ENCODE measurements at regions not wholly inside any gene's neighbourhood (a gene's known extent, or its start where the extent isn't known, plus 50 kb on each side); places are given as distances from the start of the nearest gene placed in this dataset.

DNA sequence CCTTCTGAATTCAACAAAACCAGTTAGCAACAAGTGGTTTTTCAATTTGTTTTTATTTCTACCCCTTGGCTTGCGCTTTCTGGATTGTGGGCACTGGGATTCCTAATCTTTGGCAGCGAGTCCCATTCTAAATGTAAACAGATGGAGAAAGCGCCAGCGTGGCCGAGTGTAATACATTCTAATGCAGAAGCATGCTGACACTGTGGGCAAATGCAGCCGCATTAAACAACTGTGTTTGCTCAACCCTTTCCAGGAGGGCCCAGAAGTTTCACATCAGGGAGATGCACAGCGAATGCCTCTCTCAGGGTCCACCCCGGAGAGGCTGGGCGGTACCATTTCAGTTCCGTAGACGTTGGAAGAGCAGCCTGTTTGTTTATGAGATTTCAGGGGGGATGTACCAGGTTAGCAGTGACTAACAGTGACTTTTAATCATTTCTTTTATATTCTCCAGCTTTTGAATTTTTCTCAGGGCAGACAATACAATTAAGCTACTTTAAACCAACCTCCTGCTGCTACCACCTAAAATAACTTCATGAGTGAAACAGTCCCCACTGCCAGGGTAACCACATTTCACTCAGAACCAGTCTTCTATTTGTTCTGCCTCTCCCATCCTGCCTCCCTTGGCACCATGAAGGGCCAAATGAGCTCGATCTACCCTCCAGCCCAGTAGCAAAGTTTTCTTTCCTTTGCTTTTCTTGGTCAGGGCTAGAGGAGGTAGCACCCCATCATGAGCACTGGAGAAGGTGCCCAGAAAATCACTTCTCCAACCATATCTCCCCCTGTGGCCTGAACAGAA lies 164.2 kb upstream of the ITGB1 start:
- H3K27me3 ChIP-seq = no peaks in the 10 kb centered on the region
- H3K36me3 ChIP-seq (replicated peaks in 1 of 2) = no peaks in the 10 kb centered on the region
- no peak overlapping the region for H3K4me3 ChIP-seq
- H3K9me3 ChIP-seq (replicated peaks in 1 of 3) = no peaks in the 10 kb centered on the region
- no peak for TF ChIP-seq POLR2A (IDR thresholded peaks at IDR 0.05)
- TF ChIP-seq, protein P1, sequence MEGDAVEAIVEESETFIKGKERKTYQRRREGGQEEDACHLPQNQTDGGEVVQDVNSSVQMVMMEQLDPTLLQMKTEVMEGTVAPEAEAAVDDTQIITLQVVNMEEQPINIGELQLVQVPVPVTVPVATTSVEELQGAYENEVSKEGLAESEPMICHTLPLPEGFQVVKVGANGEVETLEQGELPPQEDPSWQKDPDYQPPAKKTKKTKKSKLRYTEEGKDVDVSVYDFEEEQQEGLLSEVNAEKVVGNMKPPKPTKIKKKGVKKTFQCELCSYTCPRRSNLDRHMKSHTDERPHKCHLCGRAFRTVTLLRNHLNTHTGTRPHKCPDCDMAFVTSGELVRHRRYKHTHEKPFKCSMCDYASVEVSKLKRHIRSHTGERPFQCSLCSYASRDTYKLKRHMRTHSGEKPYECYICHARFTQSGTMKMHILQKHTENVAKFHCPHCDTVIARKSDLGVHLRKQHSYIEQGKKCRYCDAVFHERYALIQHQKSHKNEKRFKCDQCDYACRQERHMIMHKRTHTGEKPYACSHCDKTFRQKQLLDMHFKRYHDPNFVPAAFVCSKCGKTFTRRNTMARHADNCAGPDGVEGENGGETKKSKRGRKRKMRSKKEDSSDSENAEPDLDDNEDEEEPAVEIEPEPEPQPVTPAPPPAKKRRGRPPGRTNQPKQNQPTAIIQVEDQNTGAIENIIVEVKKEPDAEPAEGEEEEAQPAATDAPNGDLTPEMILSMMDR (IDR thresholded peaks at IDR 0.05) = no peak
- no peak overlapping the region for H3K27ac ChIP-seq
- DNase-seq = no peak
- peaks cover 0 to 9% of the 10 kb centered on the region in 2 donors for H3K4me1 ChIP-seq (replicated peaks in 1 of 2)
- intact Hi-C loops (cut with DNase I) = no loop called here
- 75 to 85% (median 78%) methylated on average over 12 of the region's 12 CpGs for WGBS, 4 donors

DNA sequence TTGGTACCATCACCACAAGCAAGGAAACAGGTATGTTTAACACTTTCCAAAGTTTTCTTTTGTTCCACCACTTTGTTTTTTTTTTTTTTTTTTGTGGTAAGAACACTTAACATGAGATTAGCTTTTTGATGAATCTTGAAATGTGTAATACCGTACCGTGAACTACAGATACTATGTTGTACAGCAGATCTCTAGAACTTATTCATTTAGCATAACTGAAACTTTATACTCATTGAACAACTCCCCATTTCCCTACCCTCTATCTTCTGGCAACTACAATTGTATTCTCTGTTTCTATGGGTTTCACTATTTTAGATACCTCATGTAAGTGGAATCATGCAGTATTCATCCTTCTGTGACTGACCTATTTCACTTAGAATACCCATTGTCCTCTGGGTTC lies 162.7 kb upstream of the ITGB1 start:
- Histone ChIP-seq H3K36me3 (replicated peaks in 1 of 2) (no peaks in the 10 kb centered on the region), H3K4me3 (no peak overlapping the region), H3K9me3 (replicated peaks in 1 of 3) (no peaks in the 10 kb centered on the region), H3K4me1 (replicated peaks in 1 of 2) (peaks cover 0 to 3% of the 10 kb centered on the region in 2 donors), H3K27ac (no peak overlapping the region), H3K27me3 (no peaks in the 10 kb centered on the region)
- no peak for DNase-seq
- TF ChIP-seq, protein P1 (IDR thresholded peaks at IDR 0.05) = no peak
- no peak for TF ChIP-seq POLR2A (IDR thresholded peaks at IDR 0.05)
- intact Hi-C loops (cut with DNase I) = no loop called here
- 88 to 98% (median 96%) methylated on average over 2 of the region's 2 CpGs for whole genome bisulfite sequencing, 4 donors

DNA sequence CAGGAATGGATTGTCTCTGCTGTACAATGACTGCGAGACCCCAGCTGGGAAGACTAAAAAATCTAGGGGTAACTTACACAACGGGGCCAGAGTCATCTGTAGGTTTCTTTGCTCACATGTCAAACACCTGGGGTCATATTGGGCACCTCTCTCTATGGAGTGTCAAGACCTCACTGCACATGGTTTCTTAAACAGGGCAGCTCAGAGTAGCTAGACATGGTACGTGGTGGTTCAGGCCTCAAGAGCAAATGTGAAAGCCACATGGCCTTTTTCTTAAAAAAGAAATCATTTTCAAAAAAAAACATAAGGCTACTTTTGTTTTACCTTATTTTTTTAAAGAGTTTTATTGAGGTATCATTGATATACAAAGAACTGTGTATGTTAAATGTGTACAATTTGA lies 162.2 kb upstream of the ITGB1 start:
- intact Hi-C loops (cut with DNase I) = no loop called here
- no peaks in the 10 kb centered on the region for H3K9me3 ChIP-seq (replicated peaks in 1 of 3)
- no peak overlapping the region for H3K4me3 ChIP-seq
- H3K4me1 ChIP-seq (replicated peaks in 1 of 2) = peaks cover 0 to 3% of the 10 kb centered on the region in 2 donors
- H3K27ac ChIP-seq = no peak overlapping the region
- H3K27me3 ChIP-seq = no peaks in the 10 kb centered on the region
- no peak for TF ChIP-seq POLR2A (IDR thresholded peaks at IDR 0.05)
- TF ChIP-seq, protein P1 (IDR thresholded peaks at IDR 0.05) = no peak
- whole genome bisulfite sequencing, 4 donors = 84 to 88% (median 87%) methylated on average over 3 of the region's 3 CpGs
- DNase-seq = no peak
- H3K36me3 ChIP-seq (replicated peaks in 1 of 2) = no peaks in the 10 kb centered on the region

DNA sequence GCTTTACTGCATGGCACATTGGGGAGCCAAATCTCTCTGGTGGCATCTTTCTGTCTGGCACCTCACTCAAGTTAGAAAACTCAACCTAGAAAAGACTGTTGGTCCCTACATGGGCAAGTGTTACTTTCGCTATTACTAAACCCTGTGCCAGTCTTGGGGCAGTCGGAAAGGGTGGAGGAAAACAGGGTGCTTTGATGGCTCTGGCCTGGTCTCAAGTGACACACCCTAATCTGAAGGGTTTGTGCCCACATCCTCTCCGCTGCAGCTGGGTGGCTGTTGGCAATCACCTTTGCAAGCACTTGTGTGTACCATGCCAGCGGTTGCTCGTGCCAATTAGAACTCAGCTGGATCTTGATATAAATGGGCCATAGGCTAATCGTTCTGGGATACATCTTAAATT lies 159.8 kb upstream of the ITGB1 start:
- no peak overlapping the region for H3K27ac ChIP-seq
- DNase-seq = no peak
- H3K4me3 ChIP-seq = no peak overlapping the region
- no peaks in the 10 kb centered on the region for H3K9me3 ChIP-seq (replicated peaks in 1 of 3)
- peaks cover 0 to 10% of the 10 kb centered on the region in 2 donors for H3K4me1 ChIP-seq (replicated peaks in 1 of 2)
- H3K36me3 ChIP-seq (replicated peaks in 1 of 2) = no peaks in the 10 kb centered on the region
- WGBS, 4 donors = 86 to 92% (median 90%) methylated on average over 5 to 6 of the region's 6 CpGs
- intact Hi-C loops (cut with DNase I) = no loop called here
- H3K27me3 ChIP-seq = no peaks in the 10 kb centered on the region
- no peak for TF ChIP-seq POLR2A (IDR thresholded peaks at IDR 0.05)
- TF ChIP-seq, protein P1 (IDR thresholded peaks at IDR 0.05) = no peak

All from adrenal gland (tissue), 9 donors.